GM18517 (cell line): ENCODE measurements at regions not wholly inside any gene's neighbourhood (a gene's known extent, or its start where the extent isn't known, plus 50 kb on each side); places are given as distances from the start of the nearest gene placed in this dataset.

Experiments used
- ATAC-seq: cut with Tn5 transposase; IDR thresholded peaks from one replicate; pipeline ENCODE4 v1.9.1; 2021; ENCODE audit warnings: mild to moderate bottlenecking, moderate library complexity; ENCODE audit not compliant: unreplicated experiment

DNA sequence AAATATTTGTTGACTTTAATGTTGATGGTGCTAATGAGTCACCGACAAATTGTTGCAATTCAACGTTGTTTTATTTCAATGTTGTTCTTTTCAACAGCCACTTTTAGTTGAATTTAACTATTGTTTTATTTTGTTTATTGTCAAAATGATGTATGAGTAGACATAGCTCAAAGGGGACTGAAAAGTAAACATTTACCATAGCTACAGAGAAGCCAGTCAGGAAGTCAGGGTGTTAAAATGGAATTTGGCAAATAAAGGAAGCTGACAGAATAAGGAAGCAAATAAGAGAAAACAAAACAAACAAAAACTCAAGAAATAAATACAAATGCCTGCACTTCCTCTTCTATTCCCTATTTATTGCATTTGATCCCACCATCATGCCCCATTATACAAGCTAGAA, 648.4 kb upstream of the HTR2C start:
- no peak for ATAC-seq

DNA sequence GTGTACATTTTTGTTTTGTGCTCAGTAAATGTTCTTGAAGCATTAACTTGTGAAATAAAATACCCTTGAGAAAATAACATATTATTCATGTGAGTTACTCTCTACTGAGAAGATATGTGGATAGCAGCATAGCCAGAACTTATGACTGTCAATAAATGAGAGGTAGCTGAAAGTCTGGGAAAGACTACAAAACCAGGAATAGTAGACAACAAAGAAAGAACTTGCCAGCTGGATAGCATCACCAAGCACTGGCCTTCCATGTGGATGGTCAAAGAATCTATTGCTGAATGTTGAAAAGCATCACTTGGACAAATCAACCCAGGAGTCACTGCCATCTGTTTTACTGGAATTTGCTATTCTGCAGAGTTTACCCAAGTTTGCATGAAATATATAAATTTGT, 650.0 kb upstream of the HTR2C start:
- ATAC-seq, result no peak

DNA sequence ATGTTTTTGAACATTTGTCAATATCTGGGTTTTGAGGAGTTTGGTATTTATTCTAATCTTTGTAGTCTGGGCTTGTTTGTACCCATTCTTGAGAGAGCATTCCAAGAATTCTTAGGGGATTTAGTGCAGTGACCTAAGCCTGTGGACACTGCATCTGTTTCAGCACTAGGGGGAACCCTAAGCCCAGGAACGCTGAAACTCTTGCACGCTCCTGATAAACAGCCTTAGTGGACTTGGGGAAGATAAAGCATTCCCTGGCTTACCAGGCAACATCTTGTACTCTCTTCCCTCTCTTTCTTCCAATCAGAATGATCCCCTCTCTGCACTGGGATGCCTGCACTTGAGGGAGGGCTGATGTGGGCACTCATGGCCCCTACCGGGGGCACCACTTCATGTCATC, 654.9 kb upstream of the HTR2C start:
- ATAC-seq, result no peak

DNA sequence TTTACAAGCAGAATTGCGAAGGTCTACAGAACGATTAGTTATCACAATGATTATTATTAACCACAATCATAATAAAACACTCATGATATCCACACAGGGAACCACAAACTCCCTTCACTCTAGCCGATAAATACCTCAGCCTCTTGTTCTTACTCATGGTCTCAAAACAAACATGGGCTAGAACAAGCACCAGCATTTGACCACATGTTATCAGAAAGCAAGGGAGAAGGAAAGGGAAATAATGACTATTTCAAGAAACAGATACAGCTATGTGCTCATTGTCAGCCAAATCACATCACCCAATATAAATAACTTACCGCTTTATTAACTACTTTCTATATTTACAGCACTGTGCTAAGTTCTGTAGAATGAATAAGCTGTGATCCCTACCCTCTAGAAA, 663.2 kb upstream of the HTR2C start:
- ATAC-seq, result no peak

DNA sequence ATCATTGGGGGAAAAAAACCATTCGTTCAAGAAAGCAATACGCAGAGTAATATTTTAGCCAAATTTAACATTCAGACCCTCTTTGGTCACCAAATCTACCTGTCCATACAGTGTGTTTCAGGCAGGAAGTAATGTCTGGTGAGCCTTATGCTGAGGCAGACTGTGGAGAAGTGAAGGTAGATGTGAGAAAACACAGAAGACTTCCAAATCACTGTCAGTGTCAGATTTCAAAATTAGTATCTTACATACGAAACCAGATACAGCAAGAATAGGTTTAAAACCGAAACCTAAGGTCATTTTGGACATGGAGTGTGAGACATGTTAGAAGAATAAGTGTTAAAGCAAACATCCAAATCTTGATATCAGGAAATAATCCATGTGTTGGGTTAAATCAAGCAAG, 664.5 kb upstream of the HTR2C start:
- ATAC-seq, result no peak

DNA sequence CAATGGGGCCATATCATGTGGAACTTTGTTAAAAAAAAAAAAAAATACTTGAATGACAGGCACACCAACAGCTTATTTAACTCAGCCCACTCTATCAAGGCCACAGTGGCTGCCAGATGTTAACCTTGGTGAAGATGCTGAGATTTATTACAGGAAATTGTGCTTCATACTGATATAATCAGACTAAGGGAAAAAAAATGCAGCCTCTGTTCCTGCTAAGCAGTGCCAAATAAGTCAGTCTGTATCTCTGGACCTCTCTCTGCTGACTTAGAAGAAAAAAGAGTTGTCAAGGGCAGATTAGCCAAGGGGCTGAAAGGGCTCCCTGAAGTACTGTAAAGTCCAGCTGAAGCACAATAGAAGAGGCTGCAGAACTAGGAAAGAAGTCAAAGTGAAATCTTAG, 677.7 kb upstream of the HTR2C start:
- no peak for ATAC-seq

DNA sequence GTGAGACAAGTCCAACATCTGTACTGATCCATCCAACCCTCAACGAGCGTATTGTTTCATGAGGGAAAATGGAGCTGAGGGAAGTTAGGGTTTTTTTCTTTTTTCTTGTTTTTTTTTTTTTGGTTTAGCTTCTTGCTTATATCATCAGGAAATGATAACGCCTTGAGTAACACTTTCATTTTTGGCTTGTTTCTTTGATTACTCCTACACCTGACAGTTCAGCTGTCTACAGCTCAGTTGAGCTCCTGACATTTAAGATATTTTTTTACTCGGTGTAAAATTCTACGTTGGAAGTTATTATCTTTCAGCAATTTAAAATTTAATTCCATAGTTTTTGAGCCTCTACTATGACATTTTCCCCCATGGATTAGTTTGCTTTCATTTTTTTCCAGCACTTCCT, 691.0 kb upstream of the HTR2C start:
- no peak for ATAC-seq

DNA sequence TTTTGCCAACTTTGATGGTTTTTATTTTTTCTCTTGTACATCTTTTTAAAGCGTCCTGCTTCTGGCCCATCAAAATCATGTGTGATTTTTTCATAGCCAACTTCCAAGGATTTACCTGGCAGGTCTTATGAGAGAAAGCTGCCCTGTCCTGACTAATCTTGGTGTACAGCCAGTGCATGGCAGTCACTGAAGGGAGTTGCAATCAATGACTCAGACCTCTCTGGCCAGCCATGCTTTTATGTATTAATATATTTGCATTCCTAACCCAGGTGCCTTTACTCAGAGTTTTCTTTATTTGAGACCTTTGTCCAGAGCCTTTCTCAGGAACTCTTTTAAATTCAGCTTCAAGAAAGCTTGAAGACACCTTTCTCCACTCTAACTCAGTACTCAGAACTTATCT, 691.5 kb upstream of the HTR2C start:
- no peak for ATAC-seq

DNA sequence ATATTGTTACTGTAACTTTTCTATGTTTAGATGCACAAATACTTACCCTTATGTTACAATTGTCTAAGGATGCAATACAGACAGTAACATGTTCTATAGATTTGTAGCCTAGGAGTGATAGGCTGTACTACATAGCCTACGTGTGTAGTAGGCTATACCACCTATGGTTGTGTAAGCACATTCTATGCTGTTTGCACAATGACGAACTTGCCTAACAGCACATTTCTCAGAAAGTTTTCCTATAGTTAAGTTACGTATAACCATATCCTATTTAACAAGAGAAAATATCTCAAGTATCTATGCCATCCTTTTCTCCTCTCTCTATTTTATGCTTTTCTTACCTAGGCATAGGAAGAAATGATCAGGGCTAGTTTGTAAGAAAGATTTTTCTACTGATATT, 710.8 kb upstream of the HTR2C start:
- ATAC-seq, result no peak

DNA sequence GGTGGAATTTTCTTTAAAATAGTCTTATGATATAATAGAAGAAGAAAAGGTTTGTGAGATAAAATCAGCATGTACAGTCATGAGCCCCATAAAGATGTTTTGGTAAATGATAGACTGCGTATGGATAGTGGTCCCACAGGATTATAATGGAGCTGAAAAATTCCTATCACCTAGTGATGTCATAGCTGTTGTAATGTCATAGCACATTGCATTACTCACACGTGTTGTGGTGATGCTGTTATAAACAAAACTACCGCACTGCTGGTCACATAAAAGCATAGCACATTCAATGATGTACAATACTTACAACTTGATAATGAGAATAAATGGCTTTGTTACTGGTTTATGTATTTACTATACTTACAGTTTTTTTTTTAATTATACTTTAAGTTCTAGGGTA, 715.2 kb upstream of the HTR2C start:
- no peak for ATAC-seq

DNA sequence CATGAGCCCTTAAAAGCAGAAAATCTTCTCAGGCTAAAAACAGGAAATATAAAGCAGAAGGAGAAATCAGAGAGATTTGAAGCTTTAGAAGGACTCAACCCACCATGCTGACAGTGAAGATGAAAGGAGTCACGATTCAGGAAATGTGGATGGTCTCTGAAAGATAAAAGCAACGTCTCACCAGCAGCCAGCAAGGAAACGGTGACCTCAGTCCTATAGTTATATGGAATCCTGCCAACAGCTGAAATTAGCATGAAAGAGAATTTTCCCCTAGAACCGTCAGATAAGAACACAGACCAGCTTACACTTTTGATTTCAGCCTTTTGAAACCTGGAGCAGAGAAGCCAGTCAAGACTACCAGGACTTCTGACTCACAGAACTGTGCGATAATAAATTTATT, 715.7 kb upstream of the HTR2C start:
- no peak for ATAC-seq

DNA sequence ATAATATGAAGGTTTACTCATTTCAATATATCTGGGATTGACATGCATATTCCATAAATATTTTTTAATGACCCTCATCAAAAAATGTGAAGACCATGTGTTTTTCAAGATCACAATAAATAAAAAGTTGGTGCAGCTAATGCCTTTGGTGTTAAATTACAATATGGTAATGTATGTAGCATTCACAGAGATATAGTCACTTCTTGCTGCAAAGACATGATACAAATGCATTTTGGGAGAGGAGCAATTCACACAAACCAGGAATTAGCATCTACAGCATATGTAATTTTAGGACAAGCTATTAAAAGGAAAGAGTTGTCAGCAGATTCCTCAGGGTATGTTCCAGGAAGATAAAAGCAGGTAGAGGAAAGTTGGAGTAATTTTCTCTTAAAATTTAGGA, 734.5 kb upstream of the HTR2C start:
- no peak for ATAC-seq

DNA sequence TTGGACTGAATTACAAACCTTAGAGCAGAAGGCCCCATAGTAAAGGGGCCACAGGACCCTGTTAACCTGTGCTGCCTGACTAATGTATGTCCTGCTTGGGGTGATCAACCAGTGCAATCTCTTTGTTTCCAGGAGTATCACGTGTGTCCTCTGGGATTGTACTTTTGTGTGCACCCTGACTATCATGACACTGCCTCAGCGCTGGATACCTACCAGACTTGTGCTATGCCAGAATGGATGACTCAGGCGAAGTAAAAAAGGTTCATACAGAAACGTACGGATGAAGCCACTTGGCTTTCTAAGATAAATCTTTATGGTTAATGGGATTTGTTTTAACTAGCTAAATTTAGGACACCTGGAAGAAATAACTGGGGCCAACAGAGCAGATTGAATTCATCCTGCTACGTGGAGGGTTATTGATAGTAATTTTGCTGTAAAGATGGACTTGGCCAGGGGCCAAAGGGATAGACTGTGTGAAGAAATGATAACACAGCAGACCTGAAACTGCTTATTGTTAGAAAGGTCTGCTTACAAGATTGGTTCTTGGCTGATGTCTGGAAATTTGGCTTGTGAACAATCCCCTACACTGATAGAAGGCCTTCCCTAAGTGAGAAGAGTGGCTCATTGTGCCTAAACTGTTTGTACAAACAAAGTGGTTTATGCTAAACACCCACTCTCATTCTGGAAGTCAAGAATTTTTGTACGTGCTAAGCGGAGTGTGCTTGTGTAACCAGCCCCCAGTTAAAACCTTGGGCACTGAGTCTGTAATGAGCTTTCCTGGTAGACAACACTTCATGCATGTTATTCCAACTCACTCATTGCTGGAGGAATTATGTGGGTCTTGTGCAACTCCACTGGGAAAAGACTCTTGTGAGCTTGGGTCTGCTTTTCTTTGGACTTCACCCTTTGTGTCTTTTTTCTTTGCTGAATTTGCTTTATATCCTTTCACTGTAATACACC, 750.5 kb upstream of the HTR2C start:
- ATAC-seq, result no peak

DNA sequence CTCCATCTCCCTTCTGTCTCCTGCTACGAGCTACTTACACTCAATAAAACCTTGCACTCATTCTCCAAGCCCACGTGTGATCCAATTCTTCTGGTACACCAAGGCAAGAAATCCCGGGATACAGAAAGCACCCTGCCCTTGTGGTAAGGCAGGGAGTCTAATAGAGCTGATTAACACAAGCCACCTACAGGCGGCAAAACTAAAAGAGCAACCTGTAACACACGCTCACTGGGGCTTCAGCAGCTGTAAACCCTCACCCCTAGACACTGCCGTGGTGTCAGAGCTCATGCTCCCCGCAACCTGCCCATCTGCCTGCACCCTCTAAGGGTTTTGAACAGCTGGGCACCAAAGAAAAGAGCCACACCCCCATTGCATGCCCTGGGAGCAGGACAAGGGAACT, 755.4 kb upstream of the HTR2C start:
- no peak for ATAC-seq

DNA sequence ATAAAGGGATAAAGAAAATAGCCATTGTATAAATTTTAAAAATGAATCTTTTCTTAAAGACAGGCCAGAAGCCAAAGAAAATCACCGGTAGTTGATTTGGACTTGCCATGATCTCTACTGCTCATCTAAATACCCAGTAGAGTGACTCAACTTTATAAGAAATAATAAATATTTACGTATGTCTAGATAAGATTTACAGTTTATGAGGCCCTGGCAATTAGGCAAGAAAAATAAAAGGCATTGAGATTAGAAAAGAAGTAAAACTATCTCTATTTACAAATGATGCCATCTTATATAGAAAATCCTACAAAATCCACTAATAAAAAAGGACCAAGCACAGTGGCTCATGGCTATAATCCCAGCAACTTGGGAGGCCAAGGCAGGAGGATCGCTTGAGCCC, 765.5 kb upstream of the HTR2C start:
- ATAC-seq, result no peak

DNA sequence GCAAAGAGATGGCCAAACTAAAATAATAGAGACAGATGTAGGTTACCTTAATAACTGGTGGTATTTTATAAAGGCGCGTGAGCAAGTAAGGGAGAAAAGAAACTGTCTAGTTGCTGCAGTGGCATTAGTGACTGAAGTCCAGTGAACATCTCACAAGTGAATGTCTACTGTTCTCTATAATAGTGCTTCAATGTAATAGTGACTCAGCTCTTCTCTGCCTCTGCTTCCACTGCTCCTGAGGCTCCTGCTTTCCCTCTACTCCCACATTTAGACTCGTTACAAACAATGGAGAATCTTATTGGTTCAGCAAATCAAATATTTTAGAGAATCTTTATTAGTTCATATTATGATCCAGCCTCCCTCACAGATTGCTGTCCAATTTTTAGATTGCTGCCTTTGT, 779.1 kb upstream of the HTR2C start:
- ATAC-seq, result no peak

DNA sequence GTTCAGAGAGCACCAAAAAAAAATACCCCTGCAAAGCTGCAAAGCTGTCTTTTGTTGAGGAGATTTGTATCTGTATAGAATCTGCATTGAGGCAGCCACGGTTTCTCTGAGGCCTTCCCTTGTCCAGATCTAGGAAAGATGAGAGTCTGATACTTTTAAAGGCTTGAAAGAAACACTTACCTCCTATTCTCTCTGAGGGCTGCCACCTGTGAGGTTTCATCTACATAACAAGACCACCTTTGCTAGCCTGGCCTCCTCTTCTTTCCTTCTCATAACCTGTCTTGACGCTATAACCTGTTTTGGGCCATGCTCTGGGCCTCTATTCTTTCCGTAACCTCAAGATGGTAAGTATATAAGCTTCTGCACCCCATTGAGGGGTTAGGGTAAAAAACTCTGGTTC, 779.6 kb upstream of the HTR2C start:
- ATAC-seq, result no peak

DNA sequence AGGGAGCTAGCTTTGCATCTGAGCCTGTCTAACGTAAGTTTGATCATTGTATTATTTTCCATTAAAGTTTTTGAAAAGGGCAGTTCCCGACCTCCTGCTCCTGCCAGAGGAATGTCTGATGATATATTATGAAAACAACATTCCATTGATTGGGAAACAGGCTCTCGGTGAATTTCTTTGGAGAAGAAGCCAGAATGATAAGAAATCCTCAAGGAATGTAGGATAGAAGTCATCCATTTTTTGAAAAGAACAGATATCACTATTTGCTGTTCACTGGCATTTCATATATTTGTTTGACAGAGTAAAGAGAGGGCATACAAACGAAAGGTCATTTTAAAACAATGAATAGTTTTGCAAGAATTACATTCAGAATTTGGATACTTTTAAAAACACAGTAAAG, 781.0 kb upstream of the HTR2C start:
- no peak for ATAC-seq

DNA sequence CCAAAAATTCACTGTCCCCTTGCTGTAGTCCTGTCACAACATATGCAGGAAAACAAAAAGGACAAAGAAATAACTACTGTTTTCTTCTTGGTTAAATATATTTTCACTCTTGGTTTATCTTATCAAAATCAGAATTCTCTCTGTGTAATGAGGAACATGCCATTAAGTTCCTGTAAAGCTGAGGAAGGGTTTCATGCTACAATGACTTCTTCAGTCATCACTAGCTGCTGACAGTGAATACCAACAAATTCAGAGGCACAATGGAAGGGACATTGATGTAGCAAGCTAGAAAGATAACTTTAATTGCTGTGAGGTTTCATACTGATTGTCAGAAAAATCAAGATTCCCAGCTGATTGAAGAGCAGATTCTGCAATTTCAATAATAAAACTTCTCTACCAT, 782.9 kb upstream of the HTR2C start:
- ATAC-seq, result no peak

DNA sequence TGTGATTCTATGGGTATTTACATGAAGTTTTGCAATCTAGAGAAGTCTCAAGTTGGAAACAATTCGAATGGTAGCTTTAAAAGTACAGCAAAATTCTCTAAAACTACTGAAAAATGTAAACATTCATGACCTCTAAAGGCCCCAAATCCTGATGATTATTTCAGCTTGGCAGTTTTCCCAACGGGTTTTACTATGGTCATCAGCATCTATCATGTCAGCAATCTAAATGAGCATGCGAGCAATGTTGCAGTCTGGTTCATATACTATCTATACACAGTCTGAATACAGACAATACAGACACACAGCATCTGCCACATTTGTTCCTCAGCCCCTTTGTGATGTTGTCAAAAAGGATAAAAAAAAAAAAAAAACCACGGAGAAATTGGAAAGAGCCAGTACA, 790.3 kb upstream of the HTR2C start:
- ATAC-seq, result no peak

DNA sequence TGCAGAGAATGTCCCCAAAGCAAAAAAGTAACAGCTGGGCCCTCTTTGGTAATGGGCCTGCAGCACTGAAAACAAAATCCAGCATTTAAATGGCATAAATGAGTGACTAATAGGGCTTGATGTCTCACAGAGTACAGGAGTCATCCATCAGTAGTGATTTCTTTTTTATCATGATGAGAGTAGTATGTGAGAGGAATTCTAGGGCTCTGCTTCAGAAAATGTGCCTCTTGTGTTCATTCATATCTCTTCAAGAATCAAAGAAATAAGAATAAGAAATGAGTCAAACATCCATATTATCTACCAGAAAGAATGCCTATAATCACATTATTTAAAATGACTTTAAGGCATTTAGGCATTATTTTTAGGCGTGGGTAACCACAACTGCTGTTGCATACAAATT, 792.9 kb upstream of the HTR2C start:
- no peak for ATAC-seq

DNA sequence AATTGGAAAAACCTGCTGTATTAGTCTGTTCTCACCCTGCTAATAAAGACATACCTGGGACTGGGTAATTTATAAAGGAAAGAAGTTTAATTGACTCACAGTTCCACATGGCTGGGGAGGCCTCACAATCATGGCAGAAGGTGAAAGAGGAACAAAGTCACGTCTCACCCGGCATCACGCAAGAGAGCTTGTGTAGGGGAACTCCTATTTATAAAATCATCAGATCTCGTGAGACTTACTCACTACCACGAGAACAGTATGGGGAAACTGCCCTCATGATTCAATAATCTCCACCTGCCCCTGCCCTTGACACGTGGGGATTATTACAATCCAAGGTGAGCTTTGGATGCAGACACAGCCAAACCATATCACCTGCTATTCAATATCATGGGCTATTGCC, 799.1 kb upstream of the HTR2C start:
- peak; percentile 53 for ATAC-seq

DNA sequence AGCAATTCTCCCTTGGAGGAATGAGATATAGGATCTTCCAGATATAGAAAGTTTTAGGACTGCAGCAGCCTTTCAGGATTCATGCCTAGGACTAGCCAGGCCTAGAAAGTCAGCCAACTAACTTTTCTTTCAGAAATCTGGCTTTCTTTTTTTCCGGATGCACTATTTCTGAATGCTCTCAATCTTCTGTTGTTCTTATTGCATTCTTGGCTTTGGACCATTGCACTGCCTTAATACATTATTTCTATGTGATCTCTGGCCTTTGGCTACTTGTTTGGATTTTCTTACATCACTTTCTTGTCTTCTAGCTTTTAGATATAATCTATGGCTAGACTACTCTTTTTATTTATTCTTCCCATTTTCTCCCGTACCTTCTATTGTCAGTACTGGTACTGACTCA, 813.1 kb upstream of the HTR2C start:
- no peak for ATAC-seq
